ENCODE measurements at regions not wholly inside any gene's neighbourhood (a gene's known extent, or its start where the extent isn't known, plus 50 kb on each side); places are given as distances from the start of the nearest gene placed in this dataset.

GRCh38 chr4:130186931-130187330, 1091.0 kb downstream of the C4orf33 start:
- TF ChIP-seq ZNF274 (IDR thresholded peaks at IDR 0.05; ENCODE audit: low read length) (no peak), ZNF274 (tag by site-specific recombination; IDR thresholded peaks at IDR 0.05; ENCODE audit: borderline replicate concordance) (no peak), CTCF (tag by site-specific recombination; IDR thresholded peaks at IDR 0.05) (no peak), YY1 (tag by site-specific recombination; IDR thresholded peaks at IDR 0.05) (no peak), ZNF510 (tag by site-specific recombination; IDR thresholded peaks at IDR 0.05; ENCODE audit: insufficient replicate concordance) (no peak), ZNF639 (tag by site-specific recombination; IDR thresholded peaks at IDR 0.05) (no peak), ZNF324 (tag by site-specific recombination; IDR thresholded peaks at IDR 0.05) (no peak), ZNF23 (tag by site-specific recombination; IDR thresholded peaks at IDR 0.05; ENCODE audit: borderline replicate concordance) (no peak)

All from HEK293 (cell line).